CD14-positive monocyte (primary cell): ENCODE measurements at regions not wholly inside any gene's neighbourhood (a gene's known extent, or its start where the extent isn't known, plus 50 kb on each side); places are given as distances from the start of the nearest gene placed in this dataset.

Source experiments
- DNase-seq, 3 donors: peaks; one replicate each; pipeline ENCODE4 v3.0.0-alpha.2; 2011 to 2022
- H2AFZ ChIP-seq: 2 replicates; pipeline ENCODE4 v1.6.0; 2012; ENCODE audit warnings: mild to moderate bottlenecking, low read depth, low read length, inconsistent platforms; ENCODE audit not compliant: insufficient read depth, poor library complexity, severe bottlenecking
- H3K27ac ChIP-seq, 2 donors: 1 replicate in 1 of 2; 2 replicates in 1 of 2; pipeline ENCODE4 v1.5.1; 2012 to 2013; ENCODE audit warnings: low read length in 2 of 2, control low read depth in 1 of 2, inconsistent platforms in 1 of 2, low read depth in 1 of 2, mild to moderate bottlenecking in 1 of 2
- H3K27me3 ChIP-seq, 2 donors: one replicate each; pipeline versions ENCODE4 v1.6.0 to v1.6.1; 2011 to 2013; ENCODE audit warnings: low read length in 2 of 2; ENCODE audit not compliant: control insufficient read depth in 2 of 2, insufficient read depth in 2 of 2
- H3K36me3 ChIP-seq, 2 donors: replicated peaks in 1 of 2; 1 replicate in 1 of 2; 2 replicates in 1 of 2; pipeline versions ENCODE4 v1.5.1 to v1.6.1; 2012 to 2013; ENCODE audit warnings: low read length in 2 of 2, control low read depth in 1 of 2, inconsistent platforms in 1 of 2, mild to moderate bottlenecking in 1 of 2; ENCODE audit not compliant: insufficient read depth in 2 of 2, control insufficient read depth in 1 of 2
- H3K4me1 ChIP-seq, 2 donors: 1 replicate in 1 of 2; 2 replicates in 1 of 2; pipeline versions ENCODE4 v1.5.1 to v1.6.1; 2012 to 2013; ENCODE audit warnings: low read length in 2 of 2, control low read depth in 1 of 2, inconsistent platforms in 1 of 2, mild to moderate bottlenecking in 1 of 2, moderate library complexity in 1 of 2; ENCODE audit not compliant: insufficient read depth in 2 of 2, control insufficient read depth in 1 of 2
- H3K4me2 ChIP-seq: replicated peaks from 2 replicates; pipeline ENCODE3; 2012; ENCODE audit warnings: low read length, moderate library complexity, mild to moderate bottlenecking; ENCODE audit not compliant: poor library complexity, severe bottlenecking; ENCODE audit errors: extremely low read depth
- H3K4me3 ChIP-seq, 3 experiments: fragments of 200-600 bp in 1 of 3; sonication (generic) in 1 of 3; replicated peaks in 1 of 3; 1 replicate in 2 of 3; 2 replicates in 1 of 3; pipeline ENCODE4 v1.5.1; 2011 to 2013; ENCODE audit warnings: low read length in 3 of 3, mild to moderate bottlenecking in 3 of 3, control low read depth in 2 of 3, low read depth in 2 of 3, inconsistent platforms in 1 of 3, moderate library complexity in 1 of 3
- H3K79me2 ChIP-seq: 2 replicates; pipeline ENCODE4 v1.6.0; 2012; ENCODE audit warnings: mild to moderate bottlenecking, control low read depth, inconsistent platforms, low read length, moderate library complexity; ENCODE audit not compliant: insufficient read depth
- H3K9ac ChIP-seq: 2 replicates; pipeline ENCODE4 v1.6.0; 2017; ENCODE audit warnings: low read length, mild to moderate bottlenecking; ENCODE audit not compliant: insufficient read depth, poor library complexity, severe bottlenecking
- H3K9me3 ChIP-seq, 2 donors: replicated peaks in 1 of 2; 1 replicate in 1 of 2; 2 replicates in 1 of 2; pipeline versions ENCODE4 v1.5.1 to v1.6.1; 2012 to 2013; ENCODE audit warnings: low read length in 2 of 2, control low read depth in 1 of 2; ENCODE audit not compliant: control insufficient read depth in 1 of 2, insufficient read depth in 1 of 2
- H4K20me1 ChIP-seq: 2 replicates; pipeline ENCODE4 v1.6.0; 2012; ENCODE audit warnings: mild to moderate bottlenecking, low read length, control low read depth, moderate library complexity; ENCODE audit not compliant: insufficient read depth
- H3K27ac Mint-ChIP-seq, 7 donors: one replicate each; pipeline ENCODE4 v1.8.0; 2020; ENCODE audit warnings: mild to moderate bottlenecking in 7 of 7, mixed read lengths in 7 of 7, moderate library complexity in 6 of 7, inconsistent platforms in 2 of 7
- H3K27me3 Mint-ChIP-seq, 3 donors: one replicate each; pipeline ENCODE4 v1.8.0; 2021 to 2022; ENCODE audit warnings: low read depth in 3 of 3, mild to moderate bottlenecking in 3 of 3, mixed read lengths in 3 of 3, moderate library complexity in 3 of 3, inconsistent platforms in 1 of 3
- H3K36me3 Mint-ChIP-seq, 2 donors: one replicate each; pipeline ENCODE4 v1.8.0; 2020; ENCODE audit warnings: mixed read lengths in 2 of 2, inconsistent platforms in 1 of 2, mild to moderate bottlenecking in 1 of 2
- H3K4me1 Mint-ChIP-seq: one replicate; pipeline ENCODE4 v1.8.0; 2020; ENCODE audit warnings: mild to moderate bottlenecking, mixed read lengths
- H3K4me3 Mint-ChIP-seq, 2 donors: one replicate each; pipeline ENCODE4 v1.8.0; 2020; ENCODE audit warnings: mild to moderate bottlenecking in 2 of 2, mixed read lengths in 2 of 2, moderate library complexity in 1 of 2
- H3K9me3 Mint-ChIP-seq, 7 donors: one replicate each; pipeline ENCODE4 v1.8.0; 2020 to 2022; ENCODE audit warnings: mixed read lengths in 7 of 7, mild to moderate bottlenecking in 6 of 7, moderate library complexity in 6 of 7, inconsistent platforms in 2 of 7
- WGBS: methylation state at CpG from one replicate; pipeline ENCODE4 v1.1.5; 2013; ENCODE audit warnings: missing lambda C conversion rate; ENCODE audit not compliant: insufficient coverage; 5-methylcytosine and 5-hydroxymethylcytosine counted together
- intact Hi-C, 2 donors: fragments of 100-400 bp; cut with micrococcal nuclease; formaldehyde crosslinking; loops; one replicate each; pipeline versions ENCODE4 v1.15.0 to v1.15.1; 2023
- TF ChIP-seq, protein P1 (sequence below): fragments of 200-600 bp; IDR thresholded peaks from one replicate; pipeline ENCODE4 v1.8.0; 2022; ENCODE audit warnings: antibody characterized with exemption, mild to moderate bottlenecking

DNA sequence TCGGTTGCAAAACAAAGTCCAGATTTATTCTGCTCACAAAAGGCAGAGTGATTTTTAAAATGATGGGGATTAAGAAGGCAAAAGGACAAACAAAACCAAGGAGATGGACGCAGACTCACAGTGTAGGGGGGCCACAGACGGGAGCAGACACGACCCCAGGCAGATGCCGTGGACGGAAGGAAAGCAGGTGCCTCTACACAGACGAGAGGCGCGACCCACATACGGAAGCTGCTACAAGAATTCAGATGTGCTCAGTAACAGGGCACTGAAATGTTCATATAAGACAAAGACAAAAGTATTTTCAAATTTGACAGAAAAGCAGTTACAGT, 148.9 kb downstream of the BRD1 start:
- H2AFZ ChIP-seq: no peak overlapping the region
- H3K27ac ChIP-seq: no peak overlapping the region
- no peak overlapping the region for H3K9ac ChIP-seq
- TF ChIP-seq, protein P1, sequence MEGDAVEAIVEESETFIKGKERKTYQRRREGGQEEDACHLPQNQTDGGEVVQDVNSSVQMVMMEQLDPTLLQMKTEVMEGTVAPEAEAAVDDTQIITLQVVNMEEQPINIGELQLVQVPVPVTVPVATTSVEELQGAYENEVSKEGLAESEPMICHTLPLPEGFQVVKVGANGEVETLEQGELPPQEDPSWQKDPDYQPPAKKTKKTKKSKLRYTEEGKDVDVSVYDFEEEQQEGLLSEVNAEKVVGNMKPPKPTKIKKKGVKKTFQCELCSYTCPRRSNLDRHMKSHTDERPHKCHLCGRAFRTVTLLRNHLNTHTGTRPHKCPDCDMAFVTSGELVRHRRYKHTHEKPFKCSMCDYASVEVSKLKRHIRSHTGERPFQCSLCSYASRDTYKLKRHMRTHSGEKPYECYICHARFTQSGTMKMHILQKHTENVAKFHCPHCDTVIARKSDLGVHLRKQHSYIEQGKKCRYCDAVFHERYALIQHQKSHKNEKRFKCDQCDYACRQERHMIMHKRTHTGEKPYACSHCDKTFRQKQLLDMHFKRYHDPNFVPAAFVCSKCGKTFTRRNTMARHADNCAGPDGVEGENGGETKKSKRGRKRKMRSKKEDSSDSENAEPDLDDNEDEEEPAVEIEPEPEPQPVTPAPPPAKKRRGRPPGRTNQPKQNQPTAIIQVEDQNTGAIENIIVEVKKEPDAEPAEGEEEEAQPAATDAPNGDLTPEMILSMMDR: no peak
- Mint-ChIP-seq H3K27me3 (peaks cover 14 to 49% (median 22%) of the 10 kb centered on the region in 3 donors), H3K27ac (no peak overlapping the region), H3K4me3 (peak overlapping the region in 1 of 2 donors; percentile 54), H3K36me3 (no peaks in the 10 kb centered on the region), H3K4me1 (peaks cover 2% of the 10 kb centered on the region), H3K9me3 (peaks cover 0 to 10% (median 1%) of the 10 kb centered on the region in 7 donors)
- intact Hi-C loops: no loop called here
- no peak for DNase-seq
- no peaks in the 10 kb centered on the region for H3K4me1 ChIP-seq
- no CpG with 5 or more reads among the region's 10 CpGs for WGBS
- H3K27me3 ChIP-seq: peaks cover 0 to 18% of the 10 kb centered on the region in 2 donors
- H3K9me3 ChIP-seq: no peaks in the 10 kb centered on the region
- no peaks in the 10 kb centered on the region for H4K20me1 ChIP-seq
- H3K4me2 ChIP-seq: no peak overlapping the region
- H3K79me2 ChIP-seq: no peaks in the 10 kb centered on the region
- no peaks in the 10 kb centered on the region for H3K36me3 ChIP-seq
- H3K4me3 ChIP-seq: no peak overlapping the region

DNA sequence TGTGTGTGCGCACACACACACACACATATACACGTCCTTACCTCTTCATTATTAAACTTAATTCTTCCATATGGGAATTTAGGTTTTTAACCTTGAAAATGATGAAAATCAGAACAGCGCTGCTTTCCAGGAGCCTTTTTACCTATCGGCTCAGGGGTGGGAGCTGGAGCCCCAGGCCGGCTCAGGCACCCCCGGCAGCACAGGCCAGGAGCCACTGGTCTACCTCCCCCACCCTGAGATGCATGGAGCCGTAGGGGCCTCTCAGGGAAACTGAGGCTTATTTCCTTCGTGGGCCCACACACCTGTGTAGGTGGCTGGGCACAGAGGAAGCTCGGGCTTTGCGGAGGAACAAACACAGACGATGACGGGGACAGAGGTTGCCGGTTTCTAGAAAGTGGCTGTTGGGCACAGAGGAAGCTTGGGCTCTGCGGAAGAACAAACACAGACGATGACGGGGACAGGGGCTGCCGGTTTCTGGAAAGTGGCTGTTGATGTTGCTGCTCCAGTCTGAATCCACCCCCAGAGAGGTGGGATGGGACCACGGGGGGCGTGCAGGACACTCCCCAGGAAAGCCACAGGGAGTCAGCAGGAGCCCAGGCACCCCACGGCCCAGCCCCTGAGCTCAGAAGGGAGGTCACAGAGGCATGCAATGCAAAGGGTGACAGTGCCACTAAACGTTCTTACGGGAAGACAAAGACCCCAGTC, 149.4 kb downstream of the BRD1 start:
- no peak overlapping the region for H3K27ac Mint-ChIP-seq
- no peak overlapping the region for H2AFZ ChIP-seq
- no peaks in the 10 kb centered on the region for H3K36me3 Mint-ChIP-seq
- no peak overlapping the region for H3K9ac ChIP-seq
- no peaks in the 10 kb centered on the region for H4K20me1 ChIP-seq
- H3K9me3 ChIP-seq: no peaks in the 10 kb centered on the region
- H3K27ac ChIP-seq: no peak overlapping the region
- no peaks in the 10 kb centered on the region for H3K79me2 ChIP-seq
- H3K4me2 ChIP-seq: no peak overlapping the region
- H3K4me1 Mint-ChIP-seq: peaks cover 2% of the 10 kb centered on the region
- H3K4me3 Mint-ChIP-seq: peak overlapping the region in 1 of 2 donors; percentile 54
- peaks cover 0 to 9% (median 1%) of the 10 kb centered on the region in 7 donors for H3K9me3 Mint-ChIP-seq
- peak in 1 of 3 donors; percentile 1 for DNase-seq
- H3K4me3 ChIP-seq: no peak overlapping the region
- H3K27me3 ChIP-seq: peaks cover 0 to 18% of the 10 kb centered on the region in 2 donors
- H3K4me1 ChIP-seq: no peaks in the 10 kb centered on the region
- 26% methylated on average over 16 of the region's 22 CpGs for WGBS
- H3K36me3 ChIP-seq: no peaks in the 10 kb centered on the region
- TF ChIP-seq, protein P1: no peak
- peaks cover 14 to 52% (median 22%) of the 10 kb centered on the region in 3 donors for H3K27me3 Mint-ChIP-seq
- intact Hi-C loops: no loop called here
